EH (cell line): ENCODE measurements at regions not wholly inside any gene's neighbourhood (a gene's known extent, or its start where the extent isn't known, plus 50 kb on each side); places are given as distances from the start of the nearest gene placed in this dataset.

Experiments used
- DNase-seq: peaks from one replicate; pipeline ENCODE4 v3.0.0-alpha.2; 2015; ENCODE audit warnings: low read depth

GRCh38 chr14:98623788-98624415 is 648.1 kb downstream of the BCL11B start:
- no peak for DNase-seq

- DNase-seq = no peak
Observed at GRCh38 chr14:98633380-98633779, 638.6 kb downstream of the BCL11B start.

- DNase-seq = no peak
Observed at GRCh38 chr14:98634043-98634820, 637.8 kb downstream of the BCL11B start.

GRCh38 chr14:98638366-98638765 is 633.6 kb downstream of the BCL11B start:
- DNase-seq = no peak

- DNase-seq = no peak
Observed at GRCh38 chr14:98647754-98648153, 624.2 kb downstream of the BCL11B start.

- DNase-seq = no peak
Observed at GRCh38 chr14:98651037-98651436, 621.0 kb downstream of the BCL11B start.

GRCh38 chr14:98665007-98665406 is 607.0 kb downstream of the BCL11B start:
- no peak for DNase-seq

- DNase-seq = no peak
Observed at GRCh38 chr14:98666545-98666944, 605.5 kb downstream of the BCL11B start.

- no peak for DNase-seq
Observed at GRCh38 chr14:98682033-98682432, 590.0 kb downstream of the BCL11B start.

GRCh38 chr14:98682726-98683125 is 589.3 kb downstream of the BCL11B start:
- no peak for DNase-seq

- DNase-seq = no peak
Observed at GRCh38 chr14:98684468-98684867, 587.5 kb downstream of the BCL11B start.

- DNase-seq = no peak
Observed at GRCh38 chr14:98685725-98686124, 586.3 kb downstream of the BCL11B start.

GRCh38 chr14:98688446-98688845 is 583.6 kb downstream of the BCL11B start:
- DNase-seq = no peak

GRCh38 chr14:98689951-98690350 is 582.0 kb downstream of the BCL11B start:
- DNase-seq = no peak

GRCh38 chr14:98692832-98693231 is 579.2 kb downstream of the BCL11B start:
- DNase-seq = no peak

GRCh38 chr14:98694541-98694940 is 577.5 kb downstream of the BCL11B start:
- DNase-seq = no peak

- no peak for DNase-seq
Observed at GRCh38 chr14:98695809-98696208, 576.2 kb downstream of the BCL11B start.

- no peak for DNase-seq
Observed at GRCh38 chr14:98698341-98698740, 573.7 kb downstream of the BCL11B start.

- DNase-seq = no peak
Observed at GRCh38 chr14:98700748-98701147, 571.2 kb downstream of the BCL11B start.

GRCh38 chr14:98701377-98701776 is 570.6 kb downstream of the BCL11B start:
- DNase-seq = no peak

GRCh38 chr14:98704441-98704840 is 567.6 kb downstream of the BCL11B start:
- DNase-seq = no peak

GRCh38 chr14:98705871-98706300 is 566.1 kb downstream of the BCL11B start:
- no peak for DNase-seq

- no peak for DNase-seq
Observed at GRCh38 chr14:98707522-98707921, 564.5 kb downstream of the BCL11B start.

- no peak for DNase-seq
Observed at GRCh38 chr14:98708555-98708954, 563.4 kb downstream of the BCL11B start.
